Lower leg skin (tissue), 3 donors: ENCODE measurements at regions not wholly inside any gene's neighbourhood (a gene's known extent, or its start where the extent isn't known, plus 50 kb on each side); places are given as distances from the start of the nearest gene placed in this dataset.

Experiments used
- POLR2A ChIP-seq, 2 donors: fragments of 450-650 bp; IDR thresholded peaks; one replicate each; pipeline ENCODE4 v1.6.1; 2016 to 2017; ENCODE audit warnings: antibody characterized with exemption in 2 of 2, mild to moderate bottlenecking in 1 of 2, moderate library complexity in 1 of 2
- TF ChIP-seq, protein P1 (sequence below), 3 donors: fragments of 450-650 bp; IDR thresholded peaks; one replicate each; pipeline ENCODE4 v1.5.1; 2016; ENCODE audit warnings: antibody characterized with exemption in 3 of 3, mild to moderate bottlenecking in 3 of 3, moderate library complexity in 2 of 3

DNA sequence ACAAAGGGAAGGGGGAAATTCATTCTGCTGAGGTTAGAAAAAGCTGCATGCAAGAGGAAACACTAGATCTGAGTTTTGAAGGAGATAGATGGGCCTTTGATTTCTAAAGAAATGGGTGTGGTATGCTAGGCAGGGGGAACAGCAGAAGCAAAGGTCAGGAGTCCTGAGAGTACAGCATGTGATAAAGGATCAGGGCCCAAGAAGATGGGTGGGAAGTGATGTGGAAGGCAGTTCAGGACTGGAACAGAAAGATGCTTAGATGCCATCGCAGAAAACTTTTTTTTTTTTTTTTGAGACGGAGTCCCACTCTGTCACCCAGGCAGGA, 126.2 kb downstream of the ALDH8A1 start:
- TF ChIP-seq, protein P1, sequence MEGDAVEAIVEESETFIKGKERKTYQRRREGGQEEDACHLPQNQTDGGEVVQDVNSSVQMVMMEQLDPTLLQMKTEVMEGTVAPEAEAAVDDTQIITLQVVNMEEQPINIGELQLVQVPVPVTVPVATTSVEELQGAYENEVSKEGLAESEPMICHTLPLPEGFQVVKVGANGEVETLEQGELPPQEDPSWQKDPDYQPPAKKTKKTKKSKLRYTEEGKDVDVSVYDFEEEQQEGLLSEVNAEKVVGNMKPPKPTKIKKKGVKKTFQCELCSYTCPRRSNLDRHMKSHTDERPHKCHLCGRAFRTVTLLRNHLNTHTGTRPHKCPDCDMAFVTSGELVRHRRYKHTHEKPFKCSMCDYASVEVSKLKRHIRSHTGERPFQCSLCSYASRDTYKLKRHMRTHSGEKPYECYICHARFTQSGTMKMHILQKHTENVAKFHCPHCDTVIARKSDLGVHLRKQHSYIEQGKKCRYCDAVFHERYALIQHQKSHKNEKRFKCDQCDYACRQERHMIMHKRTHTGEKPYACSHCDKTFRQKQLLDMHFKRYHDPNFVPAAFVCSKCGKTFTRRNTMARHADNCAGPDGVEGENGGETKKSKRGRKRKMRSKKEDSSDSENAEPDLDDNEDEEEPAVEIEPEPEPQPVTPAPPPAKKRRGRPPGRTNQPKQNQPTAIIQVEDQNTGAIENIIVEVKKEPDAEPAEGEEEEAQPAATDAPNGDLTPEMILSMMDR (IDR thresholded peaks at IDR 0.05): no peak
- TF ChIP-seq POLR2A (IDR thresholded peaks at IDR 0.05): no peak
